WTC11 (cell line): ENCODE measurements at regions not wholly inside any gene's neighbourhood (a gene's known extent, or its start where the extent isn't known, plus 50 kb on each side); places are given as distances from the start of the nearest gene placed in this dataset.
A peak's percentile ranks its signal among the peaks of the same experiment; 100 is the strongest.

Experiments
- AFF4 ChIP-seq: sonication (generic); formaldehyde crosslinking; IDR thresholded peaks from 2 replicates; pipeline ENCODE4 v1.8.1; 2023; ENCODE audit warnings: mild to moderate bottlenecking, missing genetic modification reagents, borderline replicate concordance
- ARID4B ChIP-seq: sonication (generic); formaldehyde crosslinking; IDR thresholded peaks from 2 replicates; pipeline ENCODE4 v1.8.0; 2023; ENCODE audit warnings: missing genetic modification reagents, mild to moderate bottlenecking, borderline replicate concordance
- CREM ChIP-seq: sonication (generic); formaldehyde crosslinking; IDR thresholded peaks from 2 replicates; pipeline ENCODE4 v1.8.1; 2022; ENCODE audit warnings: mild to moderate bottlenecking, missing genetic modification reagents, moderate library complexity
- ETV6 ChIP-seq: sonication (generic); formaldehyde crosslinking; IDR thresholded peaks from 2 replicates; pipeline ENCODE4 v1.8.1; 2022; ENCODE audit warnings: mild to moderate bottlenecking, missing genetic modification reagents
- FOXK1 ChIP-seq: sonication (generic); formaldehyde crosslinking; IDR thresholded peaks from 2 replicates; pipeline ENCODE4 v1.8.0; 2022; ENCODE audit warnings: mild to moderate bottlenecking, moderate library complexity, missing genetic modification reagents
- GTF2I ChIP-seq: fragments of 250-450 bp; sonication (Bioruptor Pico); conservative IDR thresholded peaks from 2 replicates; pipeline ENCODE4 v1.4.0; 2021; ENCODE audit warnings: mild to moderate bottlenecking
- IRF2 ChIP-seq: sonication (generic); formaldehyde crosslinking; IDR thresholded peaks from 2 replicates; pipeline ENCODE4 v1.8.0; 2022; ENCODE audit warnings: low read depth, missing genetic modification reagents, borderline replicate concordance
- JUN ChIP-seq: sonication (generic); formaldehyde crosslinking; IDR thresholded peaks from 2 replicates; pipeline ENCODE4 v1.8.0; 2023; ENCODE audit warnings: mild to moderate bottlenecking, missing genetic modification reagents
- NFYB ChIP-seq: sonication (generic); formaldehyde crosslinking; conservative IDR thresholded peaks from 2 replicates; pipeline ENCODE4 v1.8.0; 2022; ENCODE audit warnings: low read depth, missing genetic modification reagents
- NR3C1 ChIP-seq: sonication (generic); formaldehyde crosslinking; conservative IDR thresholded peaks from 2 replicates; pipeline ENCODE4 v1.8.1; 2023; ENCODE audit warnings: low read depth, mild to moderate bottlenecking, missing genetic modification reagents
- OVOL2 ChIP-seq: fragments of 250-450 bp; sonication (Bioruptor Pico); IDR thresholded peaks from 2 replicates; pipeline ENCODE4 v1.9.0; 2021; ENCODE audit warnings: mild to moderate bottlenecking, borderline replicate concordance
- PRRX2 ChIP-seq: fragments of 250-450 bp; sonication (Bioruptor Pico); IDR thresholded peaks from 2 replicates; pipeline ENCODE4 v1.8.0; 2021; ENCODE audit warnings: mild to moderate bottlenecking
- TCF7 ChIP-seq: sonication (generic); formaldehyde crosslinking; IDR thresholded peaks from 2 replicates; pipeline ENCODE4 v1.8.0; 2022; ENCODE audit warnings: mild to moderate bottlenecking, low read depth, missing genetic modification reagents, moderate library complexity
- TEAD4 ChIP-seq: sonication (generic); formaldehyde crosslinking; IDR thresholded peaks from 2 replicates; pipeline ENCODE4 v1.8.0; 2022; ENCODE audit warnings: mild to moderate bottlenecking, missing genetic modification reagents
- USF1 ChIP-seq: sonication (generic); formaldehyde crosslinking; IDR thresholded peaks from 2 replicates; pipeline ENCODE4 v1.8.0; 2022; ENCODE audit warnings: mild to moderate bottlenecking, missing genetic modification reagents
- ZNF121 ChIP-seq: sonication (generic); formaldehyde crosslinking; IDR thresholded peaks from 2 replicates; pipeline ENCODE4 v1.8.0; 2023; ENCODE audit warnings: missing genetic modification reagents
- ZNF138 ChIP-seq: sonication (generic); formaldehyde crosslinking; conservative IDR thresholded peaks from 2 replicates; pipeline ENCODE4 v1.8.1; 2022; ENCODE audit warnings: mild to moderate bottlenecking, moderate library complexity, missing genetic modification reagents
- ZNF281 ChIP-seq: sonication (generic); formaldehyde crosslinking; IDR thresholded peaks from 2 replicates; pipeline ENCODE4 v1.8.0; 2023; ENCODE audit warnings: mild to moderate bottlenecking, missing genetic modification reagents
- ZNF416 ChIP-seq: fragments of 250-450 bp; sonication (Bioruptor Pico); IDR thresholded peaks from 2 replicates; pipeline ENCODE4 v1.9.0; 2021; ENCODE audit warnings: mild to moderate bottlenecking, inconsistent platforms
- ZNF671 ChIP-seq: fragments of 250-450 bp; sonication (Bioruptor Pico); IDR thresholded peaks from 2 replicates; pipeline ENCODE4 v1.8.0; 2021; ENCODE audit warnings: mild to moderate bottlenecking
- TF ChIP-seq, protein P1 (sequence below): sonication (generic); formaldehyde crosslinking; IDR thresholded peaks from 2 replicates; pipeline ENCODE4 v1.8.1; 2022; ENCODE audit warnings: low read depth, missing genetic modification reagents, borderline replicate concordance
- TF ChIP-seq, protein P2 (sequence below): sonication (generic); formaldehyde crosslinking; IDR thresholded peaks from 2 replicates; pipeline ENCODE4 v1.8.1; 2023; ENCODE audit warnings: mild to moderate bottlenecking, missing genetic modification reagents
- TF ChIP-seq, protein P3 (sequence below): sonication (generic); formaldehyde crosslinking; IDR thresholded peaks from 2 replicates; pipeline ENCODE4 v1.8.1; 2023; ENCODE audit warnings: mild to moderate bottlenecking, missing genetic modification reagents, moderate library complexity

- TF ChIP-seq FOXK1 = peak; percentile 76; the same call in 1 of the 2 replicates
- TF ChIP-seq, protein P1, sequence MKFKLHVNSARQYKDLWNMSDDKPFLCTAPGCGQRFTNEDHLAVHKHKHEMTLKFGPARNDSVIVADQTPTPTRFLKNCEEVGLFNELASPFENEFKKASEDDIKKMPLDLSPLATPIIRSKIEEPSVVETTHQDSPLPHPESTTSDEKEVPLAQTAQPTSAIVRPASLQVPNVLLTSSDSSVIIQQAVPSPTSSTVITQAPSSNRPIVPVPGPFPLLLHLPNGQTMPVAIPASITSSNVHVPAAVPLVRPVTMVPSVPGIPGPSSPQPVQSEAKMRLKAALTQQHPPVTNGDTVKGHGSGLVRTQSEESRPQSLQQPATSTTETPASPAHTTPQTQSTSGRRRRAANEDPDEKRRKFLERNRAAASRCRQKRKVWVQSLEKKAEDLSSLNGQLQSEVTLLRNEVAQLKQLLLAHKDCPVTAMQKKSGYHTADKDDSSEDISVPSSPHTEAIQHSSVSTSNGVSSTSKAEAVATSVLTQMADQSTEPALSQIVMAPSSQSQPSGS (CRISPR knock-in tag) = no peak
- TF ChIP-seq JUN (CRISPR knock-in tag) = no peak
- TF ChIP-seq TCF7 (CRISPR knock-in tag) = no peak
- no peak for TF ChIP-seq NR3C1
- TF ChIP-seq ZNF281 = no peak
- TF ChIP-seq CREM (CRISPR knock-in tag) = no peak
- no peak for TF ChIP-seq AFF4 (CRISPR knock-in tag)
- TF ChIP-seq USF1 (CRISPR knock-in tag) = no peak
- TF ChIP-seq NFYB (CRISPR knock-in tag) = no peak
- TF ChIP-seq ZNF671 = no peak
- TF ChIP-seq IRF2 (CRISPR knock-in tag) = no peak
- TF ChIP-seq PRRX2 (CRISPR knock-in tag) = no peak
- no peak for TF ChIP-seq OVOL2 (CRISPR knock-in tag)
- TF ChIP-seq, protein P2, sequence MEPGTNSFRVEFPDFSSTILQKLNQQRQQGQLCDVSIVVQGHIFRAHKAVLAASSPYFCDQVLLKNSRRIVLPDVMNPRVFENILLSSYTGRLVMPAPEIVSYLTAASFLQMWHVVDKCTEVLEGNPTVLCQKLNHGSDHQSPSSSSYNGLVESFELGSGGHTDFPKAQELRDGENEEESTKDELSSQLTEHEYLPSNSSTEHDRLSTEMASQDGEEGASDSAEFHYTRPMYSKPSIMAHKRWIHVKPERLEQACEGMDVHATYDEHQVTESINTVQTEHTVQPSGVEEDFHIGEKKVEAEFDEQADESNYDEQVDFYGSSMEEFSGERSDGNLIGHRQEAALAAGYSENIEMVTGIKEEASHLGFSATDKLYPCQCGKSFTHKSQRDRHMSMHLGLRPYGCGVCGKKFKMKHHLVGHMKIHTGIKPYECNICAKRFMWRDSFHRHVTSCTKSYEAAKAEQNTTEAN = 0 out of 2 replicates have a peak, but pooled peaks have one; percentile 39
- no peak for TF ChIP-seq ZNF121 (CRISPR knock-in tag)
- TF ChIP-seq, protein P3, sequence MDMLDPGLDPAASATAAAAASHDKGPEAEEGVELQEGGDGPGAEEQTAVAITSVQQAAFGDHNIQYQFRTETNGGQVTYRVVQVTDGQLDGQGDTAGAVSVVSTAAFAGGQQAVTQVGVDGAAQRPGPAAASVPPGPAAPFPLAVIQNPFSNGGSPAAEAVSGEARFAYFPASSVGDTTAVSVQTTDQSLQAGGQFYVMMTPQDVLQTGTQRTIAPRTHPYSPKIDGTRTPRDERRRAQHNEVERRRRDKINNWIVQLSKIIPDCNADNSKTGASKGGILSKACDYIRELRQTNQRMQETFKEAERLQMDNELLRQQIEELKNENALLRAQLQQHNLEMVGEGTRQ (CRISPR knock-in tag) = no peak
- no peak for TF ChIP-seq ZNF138 (CRISPR knock-in tag)
- no peak for TF ChIP-seq ARID4B
- no peak for TF ChIP-seq GTF2I (CRISPR knock-in tag)
- 0 out of 2 replicates have a peak, but pooled peaks have one; percentile 51 for TF ChIP-seq ETV6
- no peak for TF ChIP-seq ZNF416 (CRISPR knock-in tag)
- TF ChIP-seq TEAD4 = no peak
Measured at GRCh38 chr11:120057595-120058581, 80.0 kb downstream of the TRIM29 start (continued).
